ENCODE measurements at regions not wholly inside any gene's neighbourhood (a gene's known extent, or its start where the extent isn't known, plus 50 kb on each side); places are given as distances from the start of the nearest gene placed in this dataset.

- peak overlapping the region; percentile 12 for H3K9ac ChIP-seq (ENCODE audit: extremely low read depth, low read length, poor library complexity, severe bottlenecking)
Observed at GRCh38 chr18:38010037-38010436, 444.4 kb upstream of the CELF4 start.

GRCh38 chr18:38009320-38009719 is 443.7 kb upstream of the CELF4 start:
- DNase-seq: no peak
- WGBS, 2 experiments (ENCODE audit: insufficient coverage in 1 of 2, insufficient read length in 1 of 2): 93% methylated on average over 1 of the region's 1 CpG; no CpG with 5 or more reads in 1 of the 2 experiments
- H3K4me3 Mint-ChIP-seq: no peak overlapping the region

More at GRCh38 chr18:38010037-38010436, 444.4 kb upstream of the CELF4 start:
- Mint-ChIP-seq H3K27me3 (ENCODE audit: insufficient read depth) (no peaks in the 10 kb centered on the region), H3K27ac (no peak overlapping the region), H3K9me3 (no peaks in the 10 kb centered on the region), H3K4me1 (peaks cover 17% of the 10 kb centered on the region), H3K4me3 (no peak overlapping the region), H3K36me3 (ENCODE audit: low read depth) (no peaks in the 10 kb centered on the region)
- no peak for DNase-seq
- Histone ChIP-seq H3K4me1 (ENCODE audit: control insufficient read depth, insufficient read depth, low read length) (peaks cover 6% of the 10 kb centered on the region), H3K9me3 (ENCODE audit: control insufficient read depth, low read length) (no peaks in the 10 kb centered on the region), H3K27ac (ENCODE audit: low read depth, low read length) (no peak overlapping the region), H3K27me3 (ENCODE audit: control insufficient read depth, insufficient read depth, low read length, poor library complexity, severe bottlenecking) (no peaks in the 10 kb centered on the region), H3K36me3 (ENCODE audit: control insufficient read depth, insufficient read depth, low read length) (no peaks in the 10 kb centered on the region), H3K4me3 (ENCODE audit: low read length) (no peak overlapping the region)
- no peak for TF ChIP-seq CTCF (conservative IDR thresholded peaks at IDR 0.05)
- 58 to 65% methylated on average over 2 of the region's 2 CpGs for WGBS, 2 experiments (ENCODE audit: insufficient coverage in 1 of 2, insufficient read length in 1 of 2)

GRCh38 chr18:38007676-38008330 is 442.2 kb upstream of the CELF4 start:
- H3K36me3 Mint-ChIP-seq (ENCODE audit: low read depth): no peaks in the 10 kb centered on the region
- no peak for TF ChIP-seq CTCF (conservative IDR thresholded peaks at IDR 0.05)

More at GRCh38 chr18:38009320-38009719, 443.7 kb upstream of the CELF4 start:
- H3K27me3 ChIP-seq (ENCODE audit: control insufficient read depth, insufficient read depth, low read length, poor library complexity, severe bottlenecking): no peaks in the 10 kb centered on the region
- no peak overlapping the region for H3K27ac Mint-ChIP-seq
- TF ChIP-seq CTCF (conservative IDR thresholded peaks at IDR 0.05): no peak
- no peaks in the 10 kb centered on the region for H3K36me3 ChIP-seq (ENCODE audit: control insufficient read depth, insufficient read depth, low read length)
- no peak overlapping the region for H3K9ac ChIP-seq (ENCODE audit: extremely low read depth, low read length, poor library complexity, severe bottlenecking)
- peaks cover 1% of the 10 kb centered on the region for H3K9me3 Mint-ChIP-seq
- no peak overlapping the region for H3K4me3 ChIP-seq (ENCODE audit: low read length)
- peaks cover 6% of the 10 kb centered on the region for H3K4me1 ChIP-seq (ENCODE audit: control insufficient read depth, insufficient read depth, low read length)
- no peaks in the 10 kb centered on the region for H3K9me3 ChIP-seq (ENCODE audit: control insufficient read depth, low read length)
- H3K4me1 Mint-ChIP-seq: peaks cover 17% of the 10 kb centered on the region
- H3K27me3 Mint-ChIP-seq (ENCODE audit: insufficient read depth): no peaks in the 10 kb centered on the region
- no peak overlapping the region for H3K27ac ChIP-seq (ENCODE audit: low read depth, low read length)
- no peaks in the 10 kb centered on the region for H3K36me3 Mint-ChIP-seq (ENCODE audit: low read depth)

More at GRCh38 chr18:38007676-38008330, 442.2 kb upstream of the CELF4 start:
- no peak overlapping the region for H3K4me3 ChIP-seq (ENCODE audit: low read length)
- Mint-ChIP-seq H3K9me3 (peaks cover 1% of the 10 kb centered on the region), H3K4me1 (peaks cover 17% of the 10 kb centered on the region), H3K27me3 (ENCODE audit: insufficient read depth) (no peaks in the 10 kb centered on the region), H3K27ac (no peak overlapping the region), H3K4me3 (no peak overlapping the region)
- no peaks in the 10 kb centered on the region for H3K9me3 ChIP-seq (ENCODE audit: control insufficient read depth, low read length)
- H3K36me3 ChIP-seq (ENCODE audit: control insufficient read depth, insufficient read depth, low read length): no peaks in the 10 kb centered on the region
- H3K4me1 ChIP-seq (ENCODE audit: control insufficient read depth, insufficient read depth, low read length): peaks cover 6% of the 10 kb centered on the region
- no peak overlapping the region for H3K27ac ChIP-seq (ENCODE audit: low read depth, low read length)
- no peak overlapping the region for H3K9ac ChIP-seq (ENCODE audit: extremely low read depth, low read length, poor library complexity, severe bottlenecking)
- WGBS, 2 experiments (ENCODE audit: insufficient coverage in 1 of 2, insufficient read length in 1 of 2): 74% methylated on average over 4 to 6 of the region's 6 CpGs
- no peaks in the 10 kb centered on the region for H3K27me3 ChIP-seq (ENCODE audit: control insufficient read depth, insufficient read depth, low read length, poor library complexity, severe bottlenecking)
- no peak for DNase-seq

Data from endodermal cell (in vitro differentiated cells).